ENCODE measurements at regions not wholly inside any gene's neighbourhood (a gene's known extent, or its start where the extent isn't known, plus 50 kb on each side); places are given as distances from the start of the nearest gene placed in this dataset.

DNA sequence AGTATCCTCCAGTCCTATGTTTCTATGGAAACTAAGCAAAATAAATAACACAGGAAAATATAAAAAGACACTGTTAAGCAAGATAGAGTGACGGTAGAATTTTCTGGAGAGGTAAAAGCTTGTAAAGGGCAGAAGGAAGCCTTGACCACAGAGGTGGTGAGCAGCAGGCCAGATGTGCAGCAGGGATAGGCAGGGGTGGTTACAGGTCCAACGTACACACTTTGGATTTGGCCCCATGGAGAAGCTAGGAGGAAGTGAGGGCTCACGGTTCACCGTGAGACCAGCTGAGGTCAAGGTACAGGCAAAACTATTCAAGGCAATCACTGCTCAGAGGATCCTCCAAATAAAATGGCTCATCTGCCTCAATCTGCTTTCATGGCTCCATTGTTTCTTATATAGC, 242.8 kb downstream of the B3GLCT start:
- TF ChIP-seq, protein P1, sequence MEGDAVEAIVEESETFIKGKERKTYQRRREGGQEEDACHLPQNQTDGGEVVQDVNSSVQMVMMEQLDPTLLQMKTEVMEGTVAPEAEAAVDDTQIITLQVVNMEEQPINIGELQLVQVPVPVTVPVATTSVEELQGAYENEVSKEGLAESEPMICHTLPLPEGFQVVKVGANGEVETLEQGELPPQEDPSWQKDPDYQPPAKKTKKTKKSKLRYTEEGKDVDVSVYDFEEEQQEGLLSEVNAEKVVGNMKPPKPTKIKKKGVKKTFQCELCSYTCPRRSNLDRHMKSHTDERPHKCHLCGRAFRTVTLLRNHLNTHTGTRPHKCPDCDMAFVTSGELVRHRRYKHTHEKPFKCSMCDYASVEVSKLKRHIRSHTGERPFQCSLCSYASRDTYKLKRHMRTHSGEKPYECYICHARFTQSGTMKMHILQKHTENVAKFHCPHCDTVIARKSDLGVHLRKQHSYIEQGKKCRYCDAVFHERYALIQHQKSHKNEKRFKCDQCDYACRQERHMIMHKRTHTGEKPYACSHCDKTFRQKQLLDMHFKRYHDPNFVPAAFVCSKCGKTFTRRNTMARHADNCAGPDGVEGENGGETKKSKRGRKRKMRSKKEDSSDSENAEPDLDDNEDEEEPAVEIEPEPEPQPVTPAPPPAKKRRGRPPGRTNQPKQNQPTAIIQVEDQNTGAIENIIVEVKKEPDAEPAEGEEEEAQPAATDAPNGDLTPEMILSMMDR (optimal IDR thresholded peaks at IDR 0.05 in 1 of 3, IDR thresholded peaks at IDR 0.05 in 1 of 3, conservative IDR thresholded peaks at IDR 0.05 in 1 of 3; ENCODE audit: extremely low read depth in 1 of 3, insufficient read depth in 2 of 3, low read length in 3 of 3), result no peak
- no peak for TF ChIP-seq EZH2 (IDR thresholded peaks at IDR 0.05; ENCODE audit: low read length)
- Histone ChIP-seq H3K9me3 (ENCODE audit: control insufficient read depth, low read depth, low read length) (no peaks in the 10 kb centered on the region), H3K4me3 (ENCODE audit: control insufficient read depth in 2 of 3, extremely low read depth in 1 of 3, insufficient read depth in 2 of 3, low read depth in 1 of 3, low read length in 3 of 3) (no peak overlapping the region), H3K36me3 (ENCODE audit: control insufficient read depth in 2 of 2, extremely low read depth in 1 of 2, insufficient read depth in 2 of 2, low read length in 2 of 2) (no peaks in the 10 kb centered on the region), H3K27ac (ENCODE audit: control insufficient read depth, insufficient read depth, low read length) (no peak overlapping the region), H2AFZ (ENCODE audit: control insufficient read depth, low read length) (no peak overlapping the region), H3K9me1 (ENCODE audit: control insufficient read depth, extremely low read depth, insufficient read depth, low read length) (no peaks in the 10 kb centered on the region), H3K9ac (ENCODE audit: control insufficient read depth, extremely low read depth, insufficient read depth, low read length) (no peak overlapping the region), H3K4me1 (ENCODE audit: control insufficient read depth, extremely low read depth, insufficient read depth, low read length) (no peaks in the 10 kb centered on the region), H3K27me3 (ENCODE audit: control insufficient read depth, extremely low read depth, insufficient read depth, low read length) (no peaks in the 10 kb centered on the region), H4K20me1 (ENCODE audit: control insufficient read depth, extremely low read depth, insufficient read depth, low read length) (no peaks in the 10 kb centered on the region), H3K4me2 (ENCODE audit: control insufficient read depth, extremely low read depth, insufficient read depth, low read depth, low read length) (no peak overlapping the region), H3K79me2 (ENCODE audit: control insufficient read depth, insufficient read depth, low read length) (no peaks in the 10 kb centered on the region)
- dilution Hi-C loops (cut with MboI; ENCODE audit: extremely low pct_ligation_motif_present, low sequenced_read_pairs), result no loop called here
- DNase-seq (ENCODE audit: low read depth, low spot score) (no peak), FAIRE-seq (no peak)

DNA sequence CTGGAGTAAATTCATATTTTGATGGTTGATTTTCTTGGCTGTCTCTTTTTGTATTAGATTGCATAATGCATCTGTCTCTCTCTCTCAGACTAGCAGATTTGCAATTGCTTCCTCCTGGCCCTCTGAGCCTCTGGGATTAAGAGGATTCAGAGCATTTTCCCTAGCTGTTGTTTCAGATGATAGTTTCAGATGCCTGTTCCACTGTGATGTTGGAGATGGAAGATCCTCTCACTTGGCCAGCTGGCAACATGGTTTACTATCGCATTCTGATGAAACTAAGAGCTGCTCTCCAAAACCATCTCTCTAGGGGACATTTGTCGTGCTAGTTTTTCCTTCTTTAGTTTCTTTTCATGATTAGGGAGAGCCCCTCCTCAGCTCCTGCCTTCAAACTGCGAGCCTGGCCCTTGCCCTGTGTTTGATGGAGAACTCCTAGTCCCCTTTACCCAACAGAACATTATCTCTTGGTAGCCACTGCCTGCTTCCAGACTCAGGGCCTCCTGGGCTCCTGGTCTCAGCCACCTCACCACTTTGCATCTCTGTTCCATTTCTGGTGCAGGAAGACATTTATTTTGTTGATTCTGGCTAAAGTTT, 244.6 kb downstream of the B3GLCT start:
- Histone ChIP-seq H3K9ac (ENCODE audit: control insufficient read depth, extremely low read depth, insufficient read depth, low read length) (no peak overlapping the region), H4K20me1 (ENCODE audit: control insufficient read depth, extremely low read depth, insufficient read depth, low read length) (no peaks in the 10 kb centered on the region), H3K4me3 (ENCODE audit: control insufficient read depth in 2 of 3, extremely low read depth in 1 of 3, insufficient read depth in 2 of 3, low read depth in 1 of 3, low read length in 3 of 3) (no peak overlapping the region), H3K9me1 (ENCODE audit: control insufficient read depth, extremely low read depth, insufficient read depth, low read length) (no peaks in the 10 kb centered on the region), H3K79me2 (ENCODE audit: control insufficient read depth, insufficient read depth, low read length) (no peaks in the 10 kb centered on the region), H3K9me3 (ENCODE audit: control insufficient read depth, low read depth, low read length) (no peaks in the 10 kb centered on the region), H3K4me1 (ENCODE audit: control insufficient read depth, extremely low read depth, insufficient read depth, low read length) (no peaks in the 10 kb centered on the region), H3K27ac (ENCODE audit: control insufficient read depth, insufficient read depth, low read length) (no peak overlapping the region), H2AFZ (ENCODE audit: control insufficient read depth, low read length) (no peak overlapping the region), H3K27me3 (ENCODE audit: control insufficient read depth, extremely low read depth, insufficient read depth, low read length) (no peaks in the 10 kb centered on the region), H3K36me3 (ENCODE audit: control insufficient read depth in 2 of 2, extremely low read depth in 1 of 2, insufficient read depth in 2 of 2, low read length in 2 of 2) (no peaks in the 10 kb centered on the region), H3K4me2 (ENCODE audit: control insufficient read depth, extremely low read depth, insufficient read depth, low read depth, low read length) (no peak overlapping the region)
- TF ChIP-seq, protein P1 (optimal IDR thresholded peaks at IDR 0.05 in 1 of 3, IDR thresholded peaks at IDR 0.05 in 1 of 3, conservative IDR thresholded peaks at IDR 0.05 in 1 of 3; ENCODE audit: extremely low read depth in 1 of 3, insufficient read depth in 2 of 3, low read length in 3 of 3), result no peak
- no peak for TF ChIP-seq EZH2 (IDR thresholded peaks at IDR 0.05; ENCODE audit: low read length)
- no peak for FAIRE-seq
- dilution Hi-C loops (cut with MboI; ENCODE audit: extremely low pct_ligation_motif_present, low sequenced_read_pairs), result no loop called here
- DNase-seq (ENCODE audit: low read depth, low spot score), result no peak

Measured in keratinocyte (primary cell).